MM.1S (cell line): ENCODE measurements at regions not wholly inside any gene's neighbourhood (a gene's known extent, or its start where the extent isn't known, plus 50 kb on each side); places are given as distances from the start of the nearest gene placed in this dataset.

ENCODE experiments used
- CTCF ChIP-seq: fragments of 300-600 bp; sonication (generic); IDR thresholded peaks from 2 replicates; pipeline ENCODE4 v1.5.1; 2016; ENCODE audit warnings: antibody characterized with exemption, low read length, mixed read lengths
- EZH2 ChIP-seq: fragments of 300-600 bp; sonication (generic); optimal IDR thresholded peaks from 2 replicates; pipeline ENCODE3; 2017; ENCODE audit warnings: low read depth, mild to moderate bottlenecking, antibody characterized with exemption, low read length, mixed read lengths

GRCh38 chr4:96260064-96260682 lies 420.3 kb downstream of the PDHA2 start:
- TF ChIP-seq CTCF, result no peak
- no peak for TF ChIP-seq EZH2
